CD4-positive, CD25-positive, alpha-beta regulatory T cell (primary cell): ENCODE measurements at regions not wholly inside any gene's neighbourhood (a gene's known extent, or its start where the extent isn't known, plus 50 kb on each side); places are given as distances from the start of the nearest gene placed in this dataset.

Source experiments
- ATAC-seq, 2 donors: fragments of 150-1000 bp; cut with Tn5 transposase; one replicate each; pipeline ENCODE4 v1.10.0; 2021; ENCODE audit warnings: low read depth in 2 of 2, moderate number of reproducible peaks in 2 of 2, moderate library complexity in 1 of 2
- DNase-seq, 3 donors: peaks; one replicate each; pipeline versions ENCODE4 v3.0.0 to v3.0.0-alpha.2; 2012 to 2022; ENCODE audit warnings: mixed read lengths in 1 of 3
- H3K27ac ChIP-seq: one replicate; pipeline ENCODE4 v1.7.0; 2013; ENCODE audit warnings: mild to moderate bottlenecking, low read length; ENCODE audit not compliant: insufficient read depth, poor library complexity, severe bottlenecking
- H3K27me3 ChIP-seq: one replicate; pipeline ENCODE4 v1.7.0; 2013; ENCODE audit warnings: low read length; ENCODE audit not compliant: control insufficient read depth, insufficient read depth
- H3K36me3 ChIP-seq: one replicate; pipeline ENCODE4 v1.7.0; 2013; ENCODE audit warnings: mild to moderate bottlenecking, low read length, moderate library complexity; ENCODE audit not compliant: control insufficient read depth, insufficient read depth
- H3K4me1 ChIP-seq: 2 replicates; pipeline ENCODE4 v1.7.0; 2013; ENCODE audit warnings: mild to moderate bottlenecking, low read length; ENCODE audit not compliant: insufficient read depth, control insufficient read depth, poor library complexity, severe bottlenecking
- H3K4me3 ChIP-seq: one replicate; pipeline ENCODE4 v1.7.0; 2013; ENCODE audit warnings: low read depth, mild to moderate bottlenecking, low read length, moderate library complexity
- H3K9me3 ChIP-seq, 2 experiments: 1 replicate in 1 of 2; 2 replicates in 1 of 2; pipeline ENCODE4 v1.7.0; 2013; ENCODE audit warnings: low read length in 2 of 2, mild to moderate bottlenecking in 1 of 2, moderate library complexity in 1 of 2; ENCODE audit not compliant: control insufficient read depth in 2 of 2
- H3K27ac Mint-ChIP-seq, 3 donors: one replicate each; pipeline ENCODE4 v1.8.0; 2020 to 2022; ENCODE audit warnings: mild to moderate bottlenecking in 3 of 3, mixed read lengths in 3 of 3, moderate library complexity in 2 of 3
- H3K27me3 Mint-ChIP-seq: one replicate; pipeline ENCODE4 v1.8.0; 2022; ENCODE audit warnings: mild to moderate bottlenecking, mixed read lengths
- H3K36me3 Mint-ChIP-seq: one replicate; pipeline ENCODE4 v1.8.0; 2020; ENCODE audit warnings: mixed read lengths
- H3K4me1 Mint-ChIP-seq, 4 donors: one replicate each; pipeline ENCODE4 v1.8.0; 2020 to 2022; ENCODE audit warnings: mixed read lengths in 4 of 4, mild to moderate bottlenecking in 1 of 4
- H3K4me3 Mint-ChIP-seq, 4 donors: one replicate each; pipeline ENCODE4 v1.8.0; 2020 to 2022; ENCODE audit warnings: mild to moderate bottlenecking in 4 of 4, mixed read lengths in 4 of 4, moderate library complexity in 3 of 4
- H3K9me3 Mint-ChIP-seq, 7 donors: one replicate each; pipeline ENCODE4 v1.8.0; 2020 to 2022; ENCODE audit warnings: mixed read lengths in 7 of 7, mild to moderate bottlenecking in 3 of 7, moderate library complexity in 2 of 7

DNA sequence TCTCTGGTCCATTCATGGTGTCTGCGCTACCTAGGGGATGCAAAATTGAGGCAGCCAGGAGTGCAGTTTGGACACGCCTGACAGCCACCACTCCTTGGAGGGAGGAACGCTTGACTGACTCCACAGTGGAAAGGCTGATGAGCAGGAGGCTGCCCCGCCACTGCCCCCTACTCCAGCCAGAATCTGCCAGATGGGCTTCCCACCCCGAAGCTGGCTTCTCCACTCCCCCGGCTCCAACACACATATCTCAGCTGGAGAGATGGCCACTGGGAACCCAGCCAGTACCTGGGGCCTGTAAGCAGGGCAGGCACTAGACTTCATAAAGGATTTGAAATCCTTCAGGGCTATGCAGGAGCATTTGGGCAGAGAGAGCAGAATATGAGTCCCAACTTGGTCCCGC, 51.4 kb upstream of the BLCAP start:
- H3K27me3 Mint-ChIP-seq, result peaks cover 41% of the 10 kb centered on the region
- H3K36me3 Mint-ChIP-seq, result no peaks in the 10 kb centered on the region

DNA sequence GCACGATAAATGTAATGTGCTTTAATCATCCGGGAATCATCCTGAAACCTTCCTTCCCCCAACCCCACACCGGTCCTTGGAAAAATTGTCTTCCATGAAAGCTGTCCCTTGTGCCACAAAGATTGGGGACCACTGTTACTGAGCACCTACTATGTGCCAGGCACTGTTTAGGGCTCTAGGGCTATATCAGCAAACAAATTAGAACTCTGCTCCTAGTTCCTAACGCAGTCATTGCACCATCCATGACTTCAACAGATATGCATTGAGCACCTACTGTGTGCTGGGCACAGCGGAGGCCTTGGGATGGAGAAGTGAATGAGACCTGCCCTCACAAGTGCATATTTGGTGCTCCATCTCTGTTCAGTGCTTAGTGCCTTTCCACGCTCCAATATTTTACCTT, 50.3 kb upstream of the BLCAP start:
- H3K27me3 ChIP-seq, result peaks cover 6% of the 10 kb centered on the region
- H3K4me1 ChIP-seq, result no peaks in the 10 kb centered on the region
- no peaks in the 10 kb centered on the region for H3K4me1 Mint-ChIP-seq
- H3K36me3 Mint-ChIP-seq, result no peaks in the 10 kb centered on the region
- H3K27ac Mint-ChIP-seq, result no peak overlapping the region
- no peak overlapping the region for H3K4me3 ChIP-seq
- H3K9me3 Mint-ChIP-seq, result peaks cover 0 to 3% (median 0%) of the 10 kb centered on the region in 7 donors
- no peak overlapping the region for H3K27ac ChIP-seq
- DNase-seq (no peak), ATAC-seq (no peak)
- H3K27me3 Mint-ChIP-seq, result peaks cover 40% of the 10 kb centered on the region
- no peaks in the 10 kb centered on the region for H3K9me3 ChIP-seq
- no peaks in the 10 kb centered on the region for H3K36me3 ChIP-seq
- no peak overlapping the region for H3K4me3 Mint-ChIP-seq

More for the DNA sequence above, 51.4 kb upstream of the BLCAP start:
- Mint-ChIP-seq H3K27ac (no peak overlapping the region), H3K4me3 (no peak overlapping the region), H3K4me1 (no peaks in the 10 kb centered on the region), H3K9me3 (peaks cover 0 to 3% (median 0%) of the 10 kb centered on the region in 7 donors)
- DNase-seq (no peak), ATAC-seq (no peak)
- H3K4me1 ChIP-seq, result no peaks in the 10 kb centered on the region
- peaks cover 6% of the 10 kb centered on the region for H3K27me3 ChIP-seq
- no peak overlapping the region for H3K27ac ChIP-seq
- H3K4me3 ChIP-seq, result no peak overlapping the region
- no peaks in the 10 kb centered on the region for H3K9me3 ChIP-seq
- H3K36me3 ChIP-seq, result no peaks in the 10 kb centered on the region
